AG09309 (cell line): ENCODE measurements at regions not wholly inside any gene's neighbourhood (a gene's known extent, or its start where the extent isn't known, plus 50 kb on each side); places are given as distances from the start of the nearest gene placed in this dataset.

Source experiments
- DNase-seq: peaks from one replicate; pipeline ENCODE4 v3.0.0-alpha.2; 2010; ENCODE audit warnings: low read depth
- H3K4me3 ChIP-seq: 2 replicates; pipeline ENCODE4 v1.5.1; 2011; ENCODE audit warnings: mild to moderate bottlenecking, low read depth, low read length, moderate library complexity; ENCODE audit not compliant: control insufficient read depth
- TF ChIP-seq, protein P1 (sequence below): IDR thresholded peaks from 2 replicates; pipeline ENCODE4 v1.5.1; 2011; ENCODE audit warnings: mild to moderate bottlenecking, low read depth, low read length, inconsistent platforms; ENCODE audit not compliant: insufficient read depth, control insufficient read depth; ENCODE audit errors: missing control alignments

DNA sequence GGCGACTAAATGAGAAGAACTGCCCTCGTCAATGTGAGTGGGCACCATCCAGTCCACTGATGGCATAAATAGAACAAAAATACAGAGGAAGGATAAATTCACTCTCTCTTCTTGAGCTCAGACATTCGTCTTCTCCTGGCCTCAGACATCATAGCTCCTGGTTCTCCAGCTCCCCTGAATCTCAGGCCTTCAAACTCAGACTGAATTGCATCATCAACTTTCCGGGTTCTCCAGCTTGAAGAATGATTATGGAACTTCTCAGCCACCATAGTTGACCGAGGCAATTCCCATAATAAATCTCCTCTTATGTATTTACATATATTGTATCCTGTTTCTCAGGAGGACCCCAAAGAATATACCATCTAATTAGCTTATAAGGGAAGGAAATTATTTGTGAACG, 55.0 kb upstream of the FNDC3A start:
- DNase-seq, result no peak
- TF ChIP-seq, protein P1, sequence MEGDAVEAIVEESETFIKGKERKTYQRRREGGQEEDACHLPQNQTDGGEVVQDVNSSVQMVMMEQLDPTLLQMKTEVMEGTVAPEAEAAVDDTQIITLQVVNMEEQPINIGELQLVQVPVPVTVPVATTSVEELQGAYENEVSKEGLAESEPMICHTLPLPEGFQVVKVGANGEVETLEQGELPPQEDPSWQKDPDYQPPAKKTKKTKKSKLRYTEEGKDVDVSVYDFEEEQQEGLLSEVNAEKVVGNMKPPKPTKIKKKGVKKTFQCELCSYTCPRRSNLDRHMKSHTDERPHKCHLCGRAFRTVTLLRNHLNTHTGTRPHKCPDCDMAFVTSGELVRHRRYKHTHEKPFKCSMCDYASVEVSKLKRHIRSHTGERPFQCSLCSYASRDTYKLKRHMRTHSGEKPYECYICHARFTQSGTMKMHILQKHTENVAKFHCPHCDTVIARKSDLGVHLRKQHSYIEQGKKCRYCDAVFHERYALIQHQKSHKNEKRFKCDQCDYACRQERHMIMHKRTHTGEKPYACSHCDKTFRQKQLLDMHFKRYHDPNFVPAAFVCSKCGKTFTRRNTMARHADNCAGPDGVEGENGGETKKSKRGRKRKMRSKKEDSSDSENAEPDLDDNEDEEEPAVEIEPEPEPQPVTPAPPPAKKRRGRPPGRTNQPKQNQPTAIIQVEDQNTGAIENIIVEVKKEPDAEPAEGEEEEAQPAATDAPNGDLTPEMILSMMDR, result no peak
- H3K4me3 ChIP-seq, result no peak overlapping the region

DNA sequence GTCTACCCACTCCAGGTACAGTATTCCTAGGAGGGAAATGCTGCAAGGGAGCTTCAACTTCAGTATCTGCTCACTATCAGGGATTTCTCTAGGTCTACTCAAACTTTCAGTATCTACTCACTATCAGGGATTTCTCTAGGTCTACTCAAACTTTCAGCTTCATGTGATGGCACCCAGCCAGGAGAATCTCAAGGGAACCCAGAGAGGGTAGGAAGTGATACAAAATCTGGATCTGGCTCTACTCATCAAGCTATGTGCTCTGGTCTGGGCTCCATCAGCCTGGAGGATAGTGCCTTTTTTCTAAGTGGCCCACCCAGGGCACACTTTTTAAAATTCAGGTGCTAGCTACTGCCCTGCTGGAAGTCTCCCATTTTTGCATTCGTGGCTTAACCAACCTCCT, 52.3 kb upstream of the FNDC3A start:
- TF ChIP-seq, protein P1, result no peak
- DNase-seq, result no peak
- no peak overlapping the region for H3K4me3 ChIP-seq

DNA sequence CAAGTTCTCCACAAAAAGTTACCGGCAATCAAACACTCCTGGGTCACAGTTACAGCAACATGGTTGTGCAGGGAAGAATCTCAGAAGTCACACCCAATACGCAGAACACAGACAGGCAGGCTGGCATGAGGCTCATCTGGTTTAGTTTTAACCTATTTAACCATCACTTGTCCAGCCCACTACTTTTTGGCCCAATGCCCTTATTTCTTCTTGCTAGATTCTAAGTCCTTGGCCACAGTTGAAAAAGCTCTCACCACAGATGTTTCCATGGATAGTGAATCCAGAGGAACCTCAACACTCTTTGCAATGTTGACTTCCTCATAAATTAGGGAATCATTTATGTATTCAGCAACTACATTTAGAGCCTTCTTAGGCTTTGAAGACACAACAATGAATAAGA, 50.7 kb upstream of the FNDC3A start:
- H3K4me3 ChIP-seq, result no peak overlapping the region
- TF ChIP-seq, protein P1, result no peak
- DNase-seq, result no peak
